RWPE2 (cell line): ENCODE measurements at regions not wholly inside any gene's neighbourhood (a gene's known extent, or its start where the extent isn't known, plus 50 kb on each side); places are given as distances from the start of the nearest gene placed in this dataset.
"Not testable (repeated sequence)": the region's sequence is repeated elsewhere in the genome, so short reads cannot be mapped to it uniquely, and the experiment has no call there.

Experiments used
- ATAC-seq: fragments of 200-7000 bp; cut with Tn5 transposase; 3 replicates; pipeline ENCODE4 v1.9.1; 2021; ENCODE audit warnings: low read depth
- DNase-seq: peaks from one replicate; pipeline ENCODE4 v3.0.0-alpha.2; 2020; ENCODE audit warnings: low spot score
- H3K27ac ChIP-seq: fragments of 450-650 bp; 2 replicates; pipeline ENCODE4 v1.5.1; 2017; ENCODE audit warnings: mild to moderate bottlenecking; ENCODE audit not compliant: poor library complexity, severe bottlenecking
- H3K27me3 ChIP-seq: fragments of 250-450 bp; sonication (Bioruptor Pico); 2 replicates; pipeline ENCODE4 v1.5.1; 2021; ENCODE audit warnings: mild to moderate bottlenecking, moderate library complexity; ENCODE audit not compliant: insufficient read depth, poor library complexity, severe bottlenecking
- H3K36me3 ChIP-seq: fragments of 250-450 bp; sonication (Bioruptor Pico); 2 replicates; pipeline ENCODE4 v1.5.1; 2020; ENCODE audit warnings: low read depth, mild to moderate bottlenecking, moderate library complexity
- H3K4me1 ChIP-seq: fragments of 250-450 bp; sonication (Bioruptor Pico); 2 replicates; pipeline ENCODE4 v1.5.1; 2021; ENCODE audit warnings: mild to moderate bottlenecking, moderate library complexity; ENCODE audit not compliant: insufficient read depth, poor library complexity, severe bottlenecking
- H3K4me3 ChIP-seq: fragments of 250-450 bp; sonication (Bioruptor Pico); 2 replicates; pipeline ENCODE4 v1.5.1; 2021; ENCODE audit warnings: mild to moderate bottlenecking, moderate library complexity; ENCODE audit not compliant: severe bottlenecking
- H3K9me3 ChIP-seq: fragments of 250-450 bp; sonication (Bioruptor Pico); 2 replicates; pipeline ENCODE4 v1.5.1; 2021; ENCODE audit warnings: mild to moderate bottlenecking, moderate library complexity; ENCODE audit not compliant: severe bottlenecking
- CTCF ChIP-seq: fragments of 450-650 bp; IDR thresholded peaks from one replicate; pipeline ENCODE4 v1.5.1; 2017; ENCODE audit warnings: mild to moderate bottlenecking, moderate library complexity; ENCODE audit not compliant: poor library complexity, severe bottlenecking

GRCh38 chr21:27339902-27340301, 373.0 kb upstream of the ADAMTS5 start:
- Histone ChIP-seq H3K4me3 (no peak overlapping the region), H3K9me3 (no peaks in the 10 kb centered on the region), H3K4me1 (no peaks in the 10 kb centered on the region), H3K27ac (no peak overlapping the region), H3K27me3 (no peaks in the 10 kb centered on the region), H3K36me3 (no peaks in the 10 kb centered on the region)
- ATAC-seq (no peak), DNase-seq (no peak)
- no peak for TF ChIP-seq CTCF

GRCh38 chr21:27338007-27338406, 371.1 kb upstream of the ADAMTS5 start:
- not testable (repeated sequence) for H3K27me3 ChIP-seq, ATAC-seq, H3K9me3 ChIP-seq, H3K36me3 ChIP-seq, H3K4me1 ChIP-seq, H3K27ac ChIP-seq, DNase-seq, H3K4me3 ChIP-seq

DNA sequence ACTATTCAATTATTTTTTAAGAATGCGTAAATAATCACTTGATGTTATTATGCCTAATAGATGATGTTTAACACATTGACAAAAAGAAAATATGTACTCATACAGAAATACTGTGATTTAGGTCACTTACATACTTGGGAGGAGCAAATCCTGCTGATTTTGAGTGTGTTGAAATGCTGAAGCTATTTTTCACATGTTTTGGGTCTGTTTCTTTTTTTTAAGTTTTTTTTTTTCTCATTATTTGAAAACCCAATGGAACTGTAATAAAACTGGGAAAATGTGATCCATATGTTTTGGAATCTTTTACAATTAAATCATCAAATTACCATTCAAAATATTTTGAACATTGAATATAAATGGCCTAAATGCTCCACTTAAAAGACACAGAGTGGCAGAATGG, 366.2 kb upstream of the ADAMTS5 start:
- ATAC-seq (no peak), DNase-seq (no peak)
- Histone ChIP-seq H3K36me3 (no peaks in the 10 kb centered on the region), H3K4me1 (no peaks in the 10 kb centered on the region), H3K4me3 (no peak overlapping the region), H3K27me3 (no peaks in the 10 kb centered on the region), H3K9me3 (no peaks in the 10 kb centered on the region), H3K27ac (no peak overlapping the region)
- no peak for TF ChIP-seq CTCF

DNA sequence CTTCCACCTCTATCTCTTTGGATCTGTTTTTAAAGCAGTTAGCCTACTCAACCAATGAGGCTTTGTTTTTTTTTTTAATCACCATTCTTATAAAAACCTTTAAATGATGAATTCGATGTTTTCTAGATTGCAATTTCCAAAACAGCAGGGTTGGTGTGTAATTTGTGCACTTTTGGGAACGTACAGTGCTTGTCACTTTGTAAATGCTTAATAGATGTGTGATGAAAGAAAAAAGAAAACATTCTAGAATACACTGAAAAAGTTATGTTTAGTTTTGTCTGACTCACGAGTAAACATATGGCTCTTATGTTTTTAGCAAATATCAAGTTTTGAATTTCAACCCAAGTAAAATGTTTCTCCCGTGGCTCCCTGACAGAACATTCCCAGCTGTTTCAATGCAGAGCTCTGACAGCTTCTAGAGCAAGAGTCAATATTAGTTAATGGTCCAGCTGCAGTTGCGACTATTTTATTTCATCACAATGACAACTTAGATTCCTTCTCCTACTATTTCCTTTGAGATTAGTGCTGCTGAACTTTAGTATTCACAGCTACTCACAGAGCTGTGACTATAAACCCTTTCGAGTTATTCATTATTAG, 362.5 kb upstream of the ADAMTS5 start:
- no peaks in the 10 kb centered on the region for H3K27me3 ChIP-seq
- H3K4me1 ChIP-seq = no peaks in the 10 kb centered on the region
- TF ChIP-seq CTCF = no peak
- H3K27ac ChIP-seq = no peak overlapping the region
- ATAC-seq = no peak
- no peaks in the 10 kb centered on the region for H3K9me3 ChIP-seq
- no peak for DNase-seq
- H3K36me3 ChIP-seq = no peaks in the 10 kb centered on the region
- no peak overlapping the region for H3K4me3 ChIP-seq

GRCh38 chr21:27326301-27326700, 359.4 kb upstream of the ADAMTS5 start:
- Histone ChIP-seq H3K27me3 (no peaks in the 10 kb centered on the region), H3K9me3 (no peaks in the 10 kb centered on the region), H3K36me3 (no peaks in the 10 kb centered on the region), H3K27ac (no peak overlapping the region), H3K4me3 (no peak overlapping the region), H3K4me1 (no peaks in the 10 kb centered on the region)
- no peak for TF ChIP-seq CTCF
- no peak for DNase-seq
- no peak for ATAC-seq
